HEK293 (cell line): ENCODE measurements at regions not wholly inside any gene's neighbourhood (a gene's known extent, or its start where the extent isn't known, plus 50 kb on each side); places are given as distances from the start of the nearest gene placed in this dataset.

Source experiments
- CTCF ChIA-PET: fragments of 350-600 bp; formaldehyde crosslinking; extraction: SDS; loops from one replicate; lab custom pipeline; 2021; ENCODE audit warnings: antibody characterized with exemption; lab: Yijun Ruan, JAX
- POLR2A ChIA-PET: fragments of 300-600 bp; formaldehyde crosslinking; extraction: SDS; loops from one replicate; lab custom pipeline; 2020; ENCODE audit warnings: antibody characterized with exemption, inconsistent platforms; lab: Yijun Ruan, JAX
- H3K27ac ChIP-seq: fragments of 200-500 bp; sonication (Bioruptor generic); 2 replicates; pipeline ENCODE4 v1.5.1; 2014; ENCODE audit warnings: low read depth, low read length, control low read depth, inconsistent platforms; ENCODE audit errors: extremely low read depth
- H3K36me3 ChIP-seq, 2 experiments: fragments of 200-500 bp in 1 of 2; sonication (Bioruptor generic) in 1 of 2; 1 replicate in 1 of 2; 2 replicates in 1 of 2; pipeline ENCODE4 v1.5.1; 2014 to 2017; ENCODE audit warnings: inconsistent platforms in 2 of 2, low read length in 2 of 2; ENCODE audit not compliant: control insufficient read depth in 2 of 2, insufficient read depth in 1 of 2
- H3K4me1 ChIP-seq: fragments of 200-500 bp; sonication (Bioruptor generic); 2 replicates; pipeline ENCODE4 v1.5.1; 2014; ENCODE audit warnings: mild to moderate bottlenecking, low read length, inconsistent platforms; ENCODE audit not compliant: control insufficient read depth, insufficient read depth
- H3K4me3 ChIP-seq: 2 replicates; pipeline ENCODE4 v1.5.1; 2011; ENCODE audit warnings: low read depth, mild to moderate bottlenecking, control low read depth, low read length, moderate library complexity
- H3K9me3 ChIP-seq: fragments of 200-500 bp; sonication (Bioruptor generic); 2 replicates; pipeline ENCODE4 v1.5.1; 2014; ENCODE audit warnings: low read depth, low read length, inconsistent platforms; ENCODE audit not compliant: control insufficient read depth, insufficient read depth
- HIC1 ChIP-seq: fragments of 450-650 bp; formaldehyde crosslinking; IDR thresholded peaks from 2 replicates; pipeline ENCODE4 v1.5.1; 2016; ENCODE audit warnings: missing biosample characterization, missing genetic modification characterization
- KLF1 ChIP-seq: fragments of 450-650 bp; formaldehyde crosslinking; IDR thresholded peaks from 2 replicates; pipeline ENCODE4 v1.5.1; 2016; ENCODE audit warnings: missing biosample characterization, missing genetic modification characterization
- KLF7 ChIP-seq: fragments of 450-650 bp; formaldehyde crosslinking; IDR thresholded peaks from 2 replicates; pipeline ENCODE4 v1.5.1; 2016; ENCODE audit warnings: missing biosample characterization, missing genetic modification characterization, borderline replicate concordance
- MYNN ChIP-seq: fragments of 450-650 bp; formaldehyde crosslinking; IDR thresholded peaks from 2 replicates; pipeline ENCODE4 v1.5.1; 2016; ENCODE audit warnings: missing biosample characterization, missing genetic modification characterization, borderline replicate concordance
- REPIN1 ChIP-seq: fragments of 450-650 bp; formaldehyde crosslinking; IDR thresholded peaks from 2 replicates; pipeline ENCODE4 v1.5.1; 2017; ENCODE audit warnings: missing biosample characterization, missing genetic modification characterization, low read depth
- REST ChIP-seq: fragments of 450-650 bp; formaldehyde crosslinking; IDR thresholded peaks from 2 replicates; pipeline ENCODE4 v1.5.1; 2016; ENCODE audit warnings: missing biosample characterization, missing genetic modification characterization
- YY1 ChIP-seq: fragments of 450-650 bp; formaldehyde crosslinking; IDR thresholded peaks from 2 replicates; pipeline ENCODE4 v1.5.1; 2018; ENCODE audit warnings: missing biosample characterization, missing genetic modification characterization
- YY2 ChIP-seq: fragments of 450-650 bp; formaldehyde crosslinking; IDR thresholded peaks from 2 replicates; pipeline ENCODE4 v1.5.1; 2016; ENCODE audit warnings: missing biosample characterization, missing genetic modification characterization
- ZNF19 ChIP-seq: fragments of 450-650 bp; formaldehyde crosslinking; IDR thresholded peaks from 2 replicates; pipeline ENCODE4; 2016; ENCODE audit warnings: missing biosample characterization, missing genetic modification characterization, low read depth
- ZNF341 ChIP-seq: fragments of 450-650 bp; formaldehyde crosslinking; IDR thresholded peaks from 2 replicates; pipeline ENCODE4; 2016; ENCODE audit warnings: low read depth, missing biosample characterization, missing genetic modification characterization
- ZNF366 ChIP-seq: fragments of 450-650 bp; formaldehyde crosslinking; conservative IDR thresholded peaks from 2 replicates; pipeline ENCODE4 v1.5.1; 2016; ENCODE audit warnings: missing biosample characterization, missing genetic modification characterization
- ZNF426 ChIP-seq: fragments of 450-650 bp; formaldehyde crosslinking; IDR thresholded peaks from 2 replicates; pipeline ENCODE4 v1.5.1; 2017; ENCODE audit warnings: missing biosample characterization, missing genetic modification characterization, mild to moderate bottlenecking, inconsistent platforms, moderate library complexity
- ZNF624 ChIP-seq: fragments of 450-650 bp; formaldehyde crosslinking; IDR thresholded peaks from 2 replicates; pipeline ENCODE4 v1.5.1; 2017; ENCODE audit warnings: missing biosample characterization, missing genetic modification characterization
- ZNF776 ChIP-seq: fragments of 450-650 bp; formaldehyde crosslinking; IDR thresholded peaks from 2 replicates; pipeline ENCODE4 v1.5.0; 2017; ENCODE audit warnings: missing biosample characterization, missing genetic modification characterization, borderline replicate concordance
- ZNF785 ChIP-seq: fragments of 450-650 bp; formaldehyde crosslinking; IDR thresholded peaks from 2 replicates; pipeline ENCODE4 v1.5.1; 2016; ENCODE audit warnings: missing biosample characterization, missing genetic modification characterization
- TF ChIP-seq, protein P1 (sequence below): fragments of 450-650 bp; formaldehyde crosslinking; IDR thresholded peaks from 2 replicates; pipeline ENCODE4 v1.5.1; 2017; ENCODE audit warnings: missing biosample characterization, missing genetic modification characterization
- TF ChIP-seq, protein P2 (sequence below): fragments of 450-650 bp; formaldehyde crosslinking; IDR thresholded peaks from 2 replicates; pipeline ENCODE4 v1.5.1; 2016; ENCODE audit warnings: missing biosample characterization, missing genetic modification characterization
- TF ChIP-seq, protein P3 (sequence below): fragments of 450-650 bp; formaldehyde crosslinking; conservative IDR thresholded peaks from 2 replicates; pipeline ENCODE4 v1.5.1; 2016; ENCODE audit warnings: low read depth, missing biosample characterization, missing genetic modification characterization
- TF ChIP-seq, protein P4 (sequence below): fragments of 450-650 bp; formaldehyde crosslinking; IDR thresholded peaks from 2 replicates; pipeline ENCODE4 v1.5.1; 2016; ENCODE audit warnings: missing biosample characterization, missing genetic modification characterization, low read depth

- Histone ChIP-seq H3K9me3 (no peaks in the 10 kb centered on the region; the same call in 1 of the 2 replicates), H3K36me3 (no peaks in the 10 kb centered on the region), H3K27ac (no peak overlapping the region), H3K4me3 (no peak overlapping the region), H3K4me1 (peaks cover 2% of the 10 kb centered on the region)
- ChIA-PET POLR2A (no interaction called here), CTCF (interaction anchor here (0.7 kb wide), 2 partner anchors 316 to 584 kb away, joined by 3 to 4 read pairs; no protein-coding TSS in a partner anchor)
- TF ChIP-seq ZNF366 (tag by site-specific recombination) (peak; percentile 61), ZNF426 (tag by site-specific recombination) (no peak), ZNF776 (tag by site-specific recombination) (peak; percentile 12; the same call in 1 of the 2 replicates), MYNN (tag by site-specific recombination) (no peak), HIC1 (tag by site-specific recombination) (no peak), REST (tag by site-specific recombination) (no peak), ZNF341 (peak; percentile 27; the same call in 1 of the 2 replicates), REPIN1 (tag by site-specific recombination) (0 out of 2 replicates have a peak, but pooled peaks have one; percentile 42), KLF1 (tag by site-specific recombination) (no peak), ZNF624 (no peak), ZNF785 (no peak), ZNF19 (tag by site-specific recombination) (no peak), YY2 (tag by site-specific recombination) (peak; percentile 34; the same call in 1 of the 2 replicates), YY1 (tag by site-specific recombination) (no peak), KLF7 (tag by site-specific recombination) (no peak)
- TF ChIP-seq, protein P1, sequence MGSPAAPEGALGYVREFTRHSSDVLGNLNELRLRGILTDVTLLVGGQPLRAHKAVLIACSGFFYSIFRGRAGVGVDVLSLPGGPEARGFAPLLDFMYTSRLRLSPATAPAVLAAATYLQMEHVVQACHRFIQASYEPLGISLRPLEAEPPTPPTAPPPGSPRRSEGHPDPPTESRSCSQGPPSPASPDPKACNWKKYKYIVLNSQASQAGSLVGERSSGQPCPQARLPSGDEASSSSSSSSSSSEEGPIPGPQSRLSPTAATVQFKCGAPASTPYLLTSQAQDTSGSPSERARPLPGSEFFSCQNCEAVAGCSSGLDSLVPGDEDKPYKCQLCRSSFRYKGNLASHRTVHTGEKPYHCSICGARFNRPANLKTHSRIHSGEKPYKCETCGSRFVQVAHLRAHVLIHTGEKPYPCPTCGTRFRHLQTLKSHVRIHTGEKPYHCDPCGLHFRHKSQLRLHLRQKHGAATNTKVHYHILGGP (tag by site-specific recombination): 0 out of 2 replicates have a peak, but pooled peaks have one; percentile 25
- TF ChIP-seq, protein P2, sequence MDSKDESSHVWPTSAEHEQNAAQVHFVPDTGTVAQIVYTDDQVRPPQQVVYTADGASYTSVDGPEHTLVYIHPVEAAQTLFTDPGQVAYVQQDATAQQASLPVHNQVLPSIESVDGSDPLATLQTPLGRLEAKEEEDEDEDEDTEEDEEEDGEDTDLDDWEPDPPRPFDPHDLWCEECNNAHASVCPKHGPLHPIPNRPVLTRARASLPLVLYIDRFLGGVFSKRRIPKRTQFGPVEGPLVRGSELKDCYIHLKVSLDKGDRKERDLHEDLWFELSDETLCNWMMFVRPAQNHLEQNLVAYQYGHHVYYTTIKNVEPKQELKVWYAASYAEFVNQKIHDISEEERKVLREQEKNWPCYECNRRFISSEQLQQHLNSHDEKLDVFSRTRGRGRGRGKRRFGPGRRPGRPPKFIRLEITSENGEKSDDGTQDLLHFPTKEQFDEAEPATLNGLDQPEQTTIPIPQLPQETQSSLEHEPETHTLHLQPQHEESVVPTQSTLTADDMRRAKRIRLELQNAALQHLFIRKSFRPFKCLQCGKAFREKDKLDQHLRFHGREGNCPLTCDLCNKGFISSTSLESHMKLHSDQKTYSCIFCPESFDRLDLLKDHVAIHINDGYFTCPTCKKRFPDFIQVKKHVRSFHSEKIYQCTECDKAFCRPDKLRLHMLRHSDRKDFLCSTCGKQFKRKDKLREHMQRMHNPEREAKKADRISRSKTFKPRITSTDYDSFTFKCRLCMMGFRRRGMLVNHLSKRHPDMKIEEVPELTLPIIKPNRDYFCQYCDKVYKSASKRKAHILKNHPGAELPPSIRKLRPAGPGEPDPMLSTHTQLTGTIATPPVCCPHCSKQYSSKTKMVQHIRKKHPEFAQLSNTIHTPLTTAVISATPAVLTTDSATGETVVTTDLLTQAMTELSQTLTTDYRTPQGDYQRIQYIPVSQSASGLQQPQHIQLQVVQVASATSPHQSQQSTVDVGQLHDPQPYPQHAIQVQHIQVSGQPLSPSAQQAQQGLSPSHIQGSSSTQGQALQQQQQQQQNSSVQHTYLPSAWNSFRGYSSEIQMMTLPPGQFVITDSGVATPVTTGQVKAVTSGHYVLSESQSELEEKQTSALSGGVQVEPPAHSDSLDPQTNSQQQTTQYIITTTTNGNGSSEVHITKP (tag by site-specific recombination): peak; percentile 95
- TF ChIP-seq, protein P3, sequence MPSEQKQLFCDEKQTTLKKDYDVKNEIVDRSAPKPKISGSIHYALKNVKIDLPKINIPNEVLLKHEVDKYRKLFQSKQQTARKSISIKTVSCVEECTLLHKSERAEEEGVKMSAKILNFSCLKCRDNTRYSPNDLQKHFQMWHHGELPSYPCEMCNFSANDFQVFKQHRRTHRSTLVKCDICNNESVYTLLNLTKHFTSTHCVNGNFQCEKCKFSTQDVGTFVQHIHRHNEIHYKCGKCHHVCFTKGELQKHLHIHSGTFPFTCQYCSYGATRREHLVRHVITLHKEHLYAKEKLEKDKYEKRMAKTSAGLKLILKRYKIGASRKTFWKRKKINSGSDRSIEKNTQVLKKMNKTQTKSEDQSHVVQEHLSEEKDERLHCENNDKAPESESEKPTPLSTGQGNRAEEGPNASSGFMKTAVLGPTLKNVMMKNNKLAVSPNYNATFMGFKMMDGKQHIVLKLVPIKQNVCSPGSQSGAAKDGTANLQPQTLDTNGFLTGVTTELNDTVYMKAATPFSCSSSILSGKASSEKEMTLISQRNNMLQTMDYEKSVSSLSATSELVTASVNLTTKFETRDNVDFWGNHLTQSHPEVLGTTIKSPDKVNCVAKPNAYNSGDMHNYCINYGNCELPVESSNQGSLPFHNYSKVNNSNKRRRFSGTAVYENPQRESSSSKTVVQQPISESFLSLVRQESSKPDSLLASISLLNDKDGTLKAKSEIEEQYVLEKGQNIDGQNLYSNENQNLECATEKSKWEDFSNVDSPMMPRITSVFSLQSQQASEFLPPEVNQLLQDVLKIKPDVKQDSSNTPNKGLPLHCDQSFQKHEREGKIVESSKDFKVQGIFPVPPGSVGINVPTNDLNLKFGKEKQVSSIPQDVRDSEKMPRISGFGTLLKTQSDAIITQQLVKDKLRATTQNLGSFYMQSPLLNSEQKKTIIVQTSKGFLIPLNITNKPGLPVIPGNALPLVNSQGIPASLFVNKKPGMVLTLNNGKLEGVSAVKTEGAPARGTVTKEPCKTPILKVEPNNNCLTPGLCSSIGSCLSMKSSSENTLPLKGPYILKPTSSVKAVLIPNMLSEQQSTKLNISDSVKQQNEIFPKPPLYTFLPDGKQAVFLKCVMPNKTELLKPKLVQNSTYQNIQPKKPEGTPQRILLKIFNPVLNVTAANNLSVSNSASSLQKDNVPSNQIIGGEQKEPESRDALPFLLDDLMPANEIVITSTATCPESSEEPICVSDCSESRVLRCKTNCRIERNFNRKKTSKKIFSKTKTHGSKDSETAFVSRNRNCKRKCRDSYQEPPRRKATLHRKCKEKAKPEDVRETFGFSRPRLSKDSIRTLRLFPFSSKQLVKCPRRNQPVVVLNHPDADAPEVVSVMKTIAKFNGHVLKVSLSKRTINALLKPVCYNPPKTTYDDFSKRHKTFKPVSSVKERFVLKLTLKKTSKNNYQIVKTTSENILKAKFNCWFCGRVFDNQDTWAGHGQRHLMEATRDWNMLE (tag by site-specific recombination): no peak
- TF ChIP-seq, protein P4, sequence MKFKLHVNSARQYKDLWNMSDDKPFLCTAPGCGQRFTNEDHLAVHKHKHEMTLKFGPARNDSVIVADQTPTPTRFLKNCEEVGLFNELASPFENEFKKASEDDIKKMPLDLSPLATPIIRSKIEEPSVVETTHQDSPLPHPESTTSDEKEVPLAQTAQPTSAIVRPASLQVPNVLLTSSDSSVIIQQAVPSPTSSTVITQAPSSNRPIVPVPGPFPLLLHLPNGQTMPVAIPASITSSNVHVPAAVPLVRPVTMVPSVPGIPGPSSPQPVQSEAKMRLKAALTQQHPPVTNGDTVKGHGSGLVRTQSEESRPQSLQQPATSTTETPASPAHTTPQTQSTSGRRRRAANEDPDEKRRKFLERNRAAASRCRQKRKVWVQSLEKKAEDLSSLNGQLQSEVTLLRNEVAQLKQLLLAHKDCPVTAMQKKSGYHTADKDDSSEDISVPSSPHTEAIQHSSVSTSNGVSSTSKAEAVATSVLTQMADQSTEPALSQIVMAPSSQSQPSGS: no peak
Observed at GRCh38 chr6:148109732-148110131, 232.9 kb upstream of the SASH1 start.
